Stimulated activated CD4-positive, alpha-beta T cell treated with anti-CD3 and anti-CD28 coated beads, Interleukin-1b, Interleukin-23, amount 100 ng/mL, for 1 hour (primary cell): ENCODE measurements at regions not wholly inside any gene's neighbourhood (a gene's known extent, or its start where the extent isn't known, plus 50 kb on each side); places are given as distances from the start of the nearest gene placed in this dataset.

Experiments
- DNase-seq, 2 donors: peaks; one replicate each; pipeline ENCODE4 v3.0.0-alpha.2; 2020; ENCODE audit warnings: low read depth in 2 of 2

DNA sequence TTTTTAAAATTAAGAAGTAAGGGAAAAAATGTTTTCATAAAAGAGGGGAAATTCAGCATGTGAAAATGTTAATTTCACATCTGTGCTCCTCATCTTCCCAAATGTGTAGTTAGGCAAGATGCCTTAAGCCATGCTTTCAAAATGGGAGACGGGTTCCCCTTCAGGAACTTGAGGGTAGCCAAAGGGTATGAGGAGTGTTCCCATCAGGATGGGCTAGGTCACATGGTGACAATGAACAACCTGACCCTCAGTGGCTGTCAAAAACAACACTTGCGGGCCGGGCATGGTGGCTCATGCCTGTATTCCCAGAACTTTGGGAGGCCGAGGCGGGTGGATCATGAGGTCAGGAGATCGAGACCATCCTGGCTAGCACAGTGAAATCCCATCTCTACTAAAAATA, 178.0 kb downstream of the ACTL7B start:
- no peak for DNase-seq

GRCh38 chr9:108676355-108676754, 179.4 kb downstream of the ACTL7B start:
- DNase-seq, result no peak

- DNase-seq, result no peak
Measured at GRCh38 chr9:108675708-108676107, 180.1 kb downstream of the ACTL7B start.

DNA sequence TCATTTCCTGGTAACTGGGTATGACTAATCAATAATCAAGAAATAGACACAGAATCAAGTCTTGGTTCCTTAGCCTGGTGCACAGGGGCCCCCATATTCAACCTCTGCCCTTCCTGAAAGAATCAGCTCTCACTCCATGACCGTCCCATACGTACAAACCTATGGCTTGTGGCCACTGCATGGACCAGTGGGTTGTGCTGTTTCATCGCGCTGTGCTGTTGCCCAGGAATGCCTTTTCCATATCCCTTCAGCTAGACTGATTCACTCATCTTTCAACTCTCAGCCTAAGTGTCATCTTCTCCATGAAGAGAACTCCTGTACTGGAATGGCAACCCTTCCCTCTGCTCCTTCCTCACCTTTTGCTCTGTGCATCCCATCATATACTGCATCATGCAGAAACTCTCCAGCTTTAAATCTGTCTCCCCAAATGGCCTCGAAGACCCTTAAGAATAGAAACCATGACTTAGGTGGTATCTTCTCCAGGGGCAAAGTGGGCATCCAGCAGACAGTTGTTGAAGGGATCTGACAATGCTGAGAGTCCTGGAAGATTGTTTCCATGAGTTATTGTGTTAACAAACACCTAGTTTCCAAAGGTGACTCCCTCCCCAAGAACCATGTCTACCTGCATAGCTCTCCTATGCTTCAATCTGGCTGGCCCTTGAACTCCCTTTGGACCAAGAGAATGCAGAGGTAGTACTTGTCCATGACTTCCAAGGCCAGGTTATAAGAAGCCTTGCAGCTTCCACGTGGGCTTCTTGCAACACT, 180.8 kb downstream of the ACTL7B start:
- DNase-seq, result no peak

DNA sequence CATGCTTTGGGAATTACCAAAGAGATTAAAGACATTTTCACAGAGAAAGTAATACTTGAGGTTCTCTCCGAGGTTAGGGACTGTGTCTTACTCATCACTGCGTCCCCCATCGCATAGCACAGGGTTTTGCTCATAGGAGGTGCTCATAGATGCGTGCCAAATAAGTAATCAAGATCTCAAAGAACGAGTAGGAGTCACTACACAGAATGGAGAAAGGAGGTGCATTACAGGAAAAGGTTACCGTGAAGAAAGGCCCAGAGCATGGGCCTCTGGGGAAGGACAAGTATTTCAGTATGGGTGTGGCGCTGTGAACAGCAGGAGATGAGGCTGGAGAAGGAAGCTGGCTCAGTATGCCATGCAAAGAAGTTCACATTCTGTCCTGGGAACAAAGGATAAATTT, 182.4 kb downstream of the ACTL7B start:
- DNase-seq, result no peak

DNA sequence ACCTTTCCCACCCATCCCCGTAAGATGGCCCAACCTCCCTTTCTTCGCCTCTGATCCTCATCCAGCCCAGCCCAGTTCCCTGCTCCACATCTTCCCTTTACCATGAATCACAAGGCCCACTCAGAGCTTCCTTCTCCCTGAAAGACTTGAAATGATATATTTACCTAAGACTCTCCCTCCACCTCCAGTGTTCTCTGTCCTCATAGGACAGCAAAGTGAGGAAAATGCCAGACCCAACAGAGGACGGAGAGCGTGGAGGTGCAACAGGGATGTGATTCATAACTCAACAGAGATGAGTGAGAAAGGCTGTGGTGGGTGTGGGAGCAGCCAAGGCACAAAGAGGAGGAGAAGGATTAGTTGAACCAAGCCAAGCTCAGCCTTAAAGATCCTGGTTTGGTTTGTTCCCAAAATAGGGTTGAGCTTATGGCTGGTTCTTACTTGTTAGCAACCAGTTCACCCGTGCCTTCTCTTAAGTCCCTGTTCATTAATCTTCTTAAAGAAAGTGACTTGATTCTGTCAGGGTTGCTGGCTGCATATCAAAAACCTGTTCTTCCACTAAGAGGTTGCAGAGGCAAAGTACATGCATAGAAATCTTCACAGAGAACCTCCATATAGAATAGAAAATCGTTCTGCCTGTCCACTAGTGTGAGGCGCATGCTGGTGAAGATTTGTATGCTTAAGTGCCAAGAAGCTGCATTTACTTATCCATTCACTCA, 183.2 kb downstream of the ACTL7B start:
- no peak for DNase-seq

- DNase-seq, result no peak
Measured at GRCh38 chr9:108671794-108672193, 184.0 kb downstream of the ACTL7B start.

DNA sequence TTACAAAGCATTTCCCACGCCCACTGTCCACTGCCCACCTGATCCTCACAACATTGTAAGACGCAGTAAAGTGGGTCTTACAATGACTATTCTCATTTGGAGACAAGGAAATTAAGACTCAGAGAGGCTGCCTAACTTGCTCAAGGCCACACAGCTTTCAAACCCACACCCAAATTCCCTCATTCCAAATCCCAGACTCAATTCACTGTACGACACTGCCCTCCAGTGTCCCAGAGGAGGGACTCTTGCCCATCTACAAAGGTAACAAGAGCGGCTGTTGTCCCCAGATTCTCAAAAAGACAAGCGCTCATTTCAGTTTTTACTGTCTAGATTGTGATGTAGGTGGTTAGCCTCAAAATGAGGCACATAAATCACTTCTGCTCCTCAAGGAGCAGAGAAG, 184.6 kb downstream of the ACTL7B start:
- no peak for DNase-seq

DNA sequence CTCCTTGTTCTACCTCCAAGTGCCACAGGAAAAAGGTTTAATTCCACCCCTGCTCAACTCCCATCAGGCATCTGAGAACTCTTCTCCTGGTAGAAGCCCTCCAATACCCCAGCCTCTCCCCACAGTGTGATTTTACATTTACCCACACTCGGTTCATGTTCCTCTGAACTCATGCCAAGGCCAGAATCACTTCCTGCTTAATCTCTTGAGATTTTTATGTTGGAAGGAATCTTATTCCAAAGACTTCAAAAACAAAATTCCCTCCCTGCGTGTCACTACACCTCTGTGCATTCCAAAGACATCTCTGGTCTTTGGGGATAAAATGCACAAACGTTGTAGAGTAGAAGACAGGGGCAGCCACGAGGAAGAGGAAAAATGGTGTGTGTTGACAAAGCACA, 186.8 kb downstream of the ACTL7B start:
- DNase-seq, result no peak

GRCh38 chr9:108668191-108668937, 187.4 kb downstream of the ACTL7B start:
- DNase-seq, result no peak

DNA sequence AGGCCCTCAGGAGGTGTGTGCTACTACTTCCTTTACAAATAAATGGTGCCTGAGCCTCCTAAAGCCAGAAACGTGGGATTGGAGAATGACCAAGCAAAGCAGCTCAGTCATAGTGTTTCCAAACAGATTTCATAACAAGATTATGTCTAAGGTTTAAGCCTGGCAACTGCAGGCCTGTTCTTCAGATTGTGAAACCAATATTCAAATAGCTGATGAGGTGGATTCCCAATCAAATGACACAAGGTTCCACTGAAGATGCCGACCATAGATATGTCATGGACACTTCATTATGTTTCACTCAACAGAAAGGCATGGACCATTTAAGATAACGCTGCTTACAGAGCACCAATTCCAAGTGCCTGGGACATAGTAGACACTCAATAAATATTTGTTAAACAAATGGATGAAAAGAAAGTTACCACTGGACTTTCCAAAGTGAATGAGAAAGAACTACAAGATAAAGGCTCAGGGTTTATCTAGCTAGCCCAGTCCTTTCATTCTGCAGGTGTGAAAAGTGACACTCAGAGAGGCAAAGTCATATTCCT, 189.5 kb downstream of the ACTL7B start:
- no peak for DNase-seq

- no peak for DNase-seq
Measured at GRCh38 chr9:108665521-108666239, 190.1 kb downstream of the ACTL7B start.

- DNase-seq, result no peak
Measured at GRCh38 chr9:108664309-108665255, 191.2 kb downstream of the ACTL7B start.

DNA sequence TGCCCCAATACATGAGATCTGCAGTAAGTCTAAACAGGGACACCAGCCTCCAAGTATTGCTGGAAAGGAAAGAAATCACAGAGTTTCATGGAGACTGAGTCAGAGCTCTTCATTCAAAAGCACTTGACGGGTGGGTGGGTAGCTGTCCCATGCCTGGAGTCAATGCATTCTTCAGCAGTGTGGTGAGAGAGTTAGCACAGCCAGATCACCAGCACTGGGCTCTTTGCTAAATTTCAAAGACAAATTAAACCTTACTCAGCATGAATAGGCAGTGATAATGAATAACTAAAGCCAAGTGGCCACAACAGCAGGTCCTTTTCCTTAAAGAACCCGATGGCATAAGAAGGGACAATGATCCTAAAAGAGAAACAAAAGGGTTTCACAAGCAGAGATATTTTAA, 192.4 kb downstream of the ACTL7B start:
- DNase-seq, result no peak

- no peak for DNase-seq
Measured at GRCh38 chr9:108662956-108663355, 192.8 kb downstream of the ACTL7B start.

- no peak for DNase-seq
Measured at GRCh38 chr9:108662091-108662875, 193.5 kb downstream of the ACTL7B start.

GRCh38 chr9:108656566-108656965, 199.2 kb downstream of the ACTL7B start:
- DNase-seq, result no peak

DNA sequence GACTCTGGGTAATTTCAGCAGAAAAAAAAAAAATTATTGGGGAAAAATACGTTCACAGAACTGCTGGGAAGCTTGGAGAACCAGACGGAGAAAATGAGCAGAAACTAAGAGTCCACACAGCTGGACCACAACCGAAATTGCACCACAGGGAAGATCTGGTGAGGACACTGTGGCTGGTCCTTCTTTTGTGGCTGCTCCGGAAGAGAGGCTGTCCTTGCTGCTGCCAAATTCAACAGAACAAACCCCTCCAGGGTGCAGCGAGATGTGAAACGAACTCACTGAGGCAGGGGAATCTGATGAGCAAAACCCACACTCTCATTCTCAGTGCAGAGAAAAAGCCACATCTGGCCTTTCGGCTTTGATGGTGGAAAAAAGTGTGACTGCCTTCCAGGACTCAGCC, 200.0 kb downstream of the ACTL7B start:
- no peak for DNase-seq

GRCh38 chr9:108654566-108654965, 201.2 kb downstream of the ACTL7B start:
- no peak for DNase-seq

- DNase-seq, result no peak
Measured at GRCh38 chr9:108652851-108653250, 202.9 kb downstream of the ACTL7B start.
